ENCODE measurements at regions not wholly inside any gene's neighbourhood (a gene's known extent, or its start where the extent isn't known, plus 50 kb on each side); places are given as distances from the start of the nearest gene placed in this dataset.

DNA sequence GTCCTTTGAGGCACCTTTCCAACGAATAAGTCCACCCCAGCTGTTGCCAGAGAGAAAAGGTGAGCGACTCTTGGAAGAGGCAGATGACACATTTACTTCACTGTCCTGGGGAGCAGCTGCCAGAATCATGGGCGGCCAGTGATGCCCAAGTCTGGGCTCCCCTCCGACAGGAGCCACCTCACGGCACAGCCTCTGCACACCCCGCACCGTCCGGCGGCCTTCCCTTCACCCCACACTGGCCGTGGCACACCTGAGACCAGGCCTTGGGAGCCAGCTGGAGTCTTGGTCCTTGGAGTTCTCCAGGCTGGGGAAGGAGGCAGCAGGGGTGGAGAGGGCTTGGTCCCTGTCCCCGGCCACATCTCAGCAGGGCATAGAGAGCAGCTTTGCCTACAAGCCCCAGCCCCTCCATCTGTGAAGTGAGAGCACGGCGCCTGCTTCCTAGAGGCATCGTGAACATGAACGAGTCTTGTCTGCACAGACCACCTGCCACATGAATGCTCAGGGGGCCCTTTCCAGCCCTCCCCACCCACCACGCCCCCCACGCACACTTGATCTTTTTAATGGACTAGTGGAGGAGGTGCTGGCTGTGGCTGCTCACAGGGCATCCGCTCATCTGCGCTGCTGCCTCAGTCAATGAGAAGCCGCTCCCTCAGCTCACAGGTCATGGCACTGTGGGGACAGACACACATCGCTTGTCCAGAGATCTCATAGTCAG is 400.2 kb upstream of the MYT1L start:
- TF ChIP-seq RAD21 (IDR thresholded peaks at IDR 0.05) (no peak), SP1 (IDR thresholded peaks at IDR 0.05) (no peak), YY1 (IDR thresholded peaks at IDR 0.05) (no peak), JUND (IDR thresholded peaks at IDR 0.05) (no peak), GABPA (IDR thresholded peaks at IDR 0.05 in 1 of 2, conservative IDR thresholded peaks at IDR 0.05 in 1 of 2) (no peak), FOXA1 (IDR thresholded peaks at IDR 0.05) (no peak), HNF4A (conservative IDR thresholded peaks at IDR 0.05) (no peak), TAF1 (conservative IDR thresholded peaks at IDR 0.05) (no peak), HNF4G (IDR thresholded peaks at IDR 0.05) (no peak), FOXA2 (IDR thresholded peaks at IDR 0.05) (no peak)
- TF ChIP-seq, protein P1, sequence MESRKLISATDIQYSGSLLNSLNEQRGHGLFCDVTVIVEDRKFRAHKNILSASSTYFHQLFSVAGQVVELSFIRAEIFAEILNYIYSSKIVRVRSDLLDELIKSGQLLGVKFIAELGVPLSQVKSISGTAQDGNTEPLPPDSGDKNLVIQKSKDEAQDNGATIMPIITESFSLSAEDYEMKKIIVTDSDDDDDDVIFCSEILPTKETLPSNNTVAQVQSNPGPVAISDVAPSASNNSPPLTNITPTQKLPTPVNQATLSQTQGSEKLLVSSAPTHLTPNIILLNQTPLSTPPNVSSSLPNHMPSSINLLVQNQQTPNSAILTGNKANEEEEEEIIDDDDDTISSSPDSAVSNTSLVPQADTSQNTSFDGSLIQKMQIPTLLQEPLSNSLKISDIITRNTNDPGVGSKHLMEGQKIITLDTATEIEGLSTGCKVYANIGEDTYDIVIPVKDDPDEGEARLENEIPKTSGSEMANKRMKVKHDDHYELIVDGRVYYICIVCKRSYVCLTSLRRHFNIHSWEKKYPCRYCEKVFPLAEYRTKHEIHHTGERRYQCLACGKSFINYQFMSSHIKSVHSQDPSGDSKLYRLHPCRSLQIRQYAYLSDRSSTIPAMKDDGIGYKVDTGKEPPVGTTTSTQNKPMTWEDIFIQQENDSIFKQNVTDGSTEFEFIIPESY (IDR thresholded peaks at IDR 0.05): no peak
- TF ChIP-seq, protein P2, sequence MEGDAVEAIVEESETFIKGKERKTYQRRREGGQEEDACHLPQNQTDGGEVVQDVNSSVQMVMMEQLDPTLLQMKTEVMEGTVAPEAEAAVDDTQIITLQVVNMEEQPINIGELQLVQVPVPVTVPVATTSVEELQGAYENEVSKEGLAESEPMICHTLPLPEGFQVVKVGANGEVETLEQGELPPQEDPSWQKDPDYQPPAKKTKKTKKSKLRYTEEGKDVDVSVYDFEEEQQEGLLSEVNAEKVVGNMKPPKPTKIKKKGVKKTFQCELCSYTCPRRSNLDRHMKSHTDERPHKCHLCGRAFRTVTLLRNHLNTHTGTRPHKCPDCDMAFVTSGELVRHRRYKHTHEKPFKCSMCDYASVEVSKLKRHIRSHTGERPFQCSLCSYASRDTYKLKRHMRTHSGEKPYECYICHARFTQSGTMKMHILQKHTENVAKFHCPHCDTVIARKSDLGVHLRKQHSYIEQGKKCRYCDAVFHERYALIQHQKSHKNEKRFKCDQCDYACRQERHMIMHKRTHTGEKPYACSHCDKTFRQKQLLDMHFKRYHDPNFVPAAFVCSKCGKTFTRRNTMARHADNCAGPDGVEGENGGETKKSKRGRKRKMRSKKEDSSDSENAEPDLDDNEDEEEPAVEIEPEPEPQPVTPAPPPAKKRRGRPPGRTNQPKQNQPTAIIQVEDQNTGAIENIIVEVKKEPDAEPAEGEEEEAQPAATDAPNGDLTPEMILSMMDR (IDR thresholded peaks at IDR 0.05; ENCODE audit: low read depth, low read length, missing input control): no peak
- H3K4me1 ChIP-seq (ENCODE audit: control insufficient read depth in 4 of 4, insufficient read depth in 4 of 4, low read length in 3 of 4): no peaks in the 10 kb centered on the region
- no peak overlapping the region for H3K9ac ChIP-seq (ENCODE audit: low read depth in 1 of 2, low read length in 2 of 2)
- WGBS: 86% methylated on average over 21 of the region's 21 CpGs
- no peaks in the 10 kb centered on the region for H3K36me3 ChIP-seq (ENCODE audit: control insufficient read depth in 4 of 4, insufficient read depth in 3 of 4, low read depth in 1 of 4, low read length in 3 of 4)
- no peak overlapping the region for H3K27ac ChIP-seq (ENCODE audit: low read depth in 1 of 2, low read length in 2 of 2)
- H3K27me3 ChIP-seq (ENCODE audit: control insufficient read depth in 4 of 4, insufficient read depth in 4 of 4, low read length in 3 of 4): no peaks in the 10 kb centered on the region
- DNase-seq (ENCODE audit: low spot score): no peak
- H3K4me3 ChIP-seq (ENCODE audit: low read depth in 1 of 3, low read length in 3 of 3): no peak overlapping the region
- no peaks in the 10 kb centered on the region for H3K9me3 ChIP-seq (ENCODE audit: control insufficient read depth in 4 of 4, low read length in 3 of 4)

DNA sequence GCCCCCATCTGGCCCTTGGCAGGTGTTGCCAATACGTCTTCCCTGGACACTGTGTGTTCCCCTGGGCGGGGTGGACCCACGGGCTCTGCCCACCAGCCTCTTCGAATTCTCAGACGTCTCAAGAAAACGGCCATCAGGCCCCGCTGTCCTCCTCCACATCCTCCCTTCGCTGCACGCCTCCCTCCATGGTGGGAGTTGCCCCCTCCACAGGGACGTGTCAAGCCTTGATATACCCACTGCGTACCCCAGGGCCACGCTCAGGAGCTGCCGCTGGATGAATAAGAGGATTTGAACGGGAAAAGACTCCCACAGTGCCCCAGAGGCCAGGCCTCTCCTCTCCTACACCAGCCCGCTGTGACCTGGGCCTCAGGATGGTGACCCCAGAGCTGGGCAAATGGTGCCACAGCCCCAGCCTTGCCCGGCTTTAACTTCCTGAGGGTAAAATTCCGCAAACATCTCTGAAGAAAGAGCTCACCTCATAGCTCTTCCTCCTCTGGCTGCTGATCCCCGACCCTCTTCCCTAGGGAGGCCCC is 399.3 kb upstream of the MYT1L start:
- no peak overlapping the region for H3K27ac ChIP-seq (ENCODE audit: low read depth in 1 of 2, low read length in 2 of 2)
- 83% methylated on average over 18 of the region's 18 CpGs for WGBS
- DNase-seq (ENCODE audit: low spot score): no peak

DNA sequence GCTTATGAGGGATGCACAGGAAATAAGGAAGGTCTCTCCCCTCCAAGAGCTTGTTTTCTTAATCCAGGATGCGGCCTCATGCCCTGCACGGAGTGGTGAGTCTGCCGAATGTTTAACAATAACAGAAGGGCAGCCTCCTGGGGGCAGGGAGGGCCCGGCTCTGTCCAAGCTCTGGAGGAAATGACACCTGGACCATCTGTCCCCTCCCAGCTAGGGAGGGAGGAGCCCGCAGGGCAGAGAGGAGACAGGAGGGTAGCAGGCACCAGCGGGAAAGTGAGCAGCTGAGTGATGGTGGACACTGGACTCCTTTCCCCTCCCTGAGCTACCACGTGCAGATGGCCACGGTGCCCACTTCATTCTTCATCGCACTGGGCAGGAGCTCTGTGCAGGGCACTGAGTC is 398.2 kb upstream of the MYT1L start:
- WGBS: 68% methylated on average over 9 of the region's 9 CpGs
- Histone ChIP-seq H3K4me3 (ENCODE audit: low read depth in 1 of 3, low read length in 3 of 3) (no peak overlapping the region), H3K4me1 (ENCODE audit: control insufficient read depth in 4 of 4, insufficient read depth in 4 of 4, low read length in 3 of 4) (no peaks in the 10 kb centered on the region), H3K36me3 (ENCODE audit: control insufficient read depth in 4 of 4, insufficient read depth in 3 of 4, low read depth in 1 of 4, low read length in 3 of 4) (no peaks in the 10 kb centered on the region), H3K27ac (ENCODE audit: low read depth in 1 of 2, low read length in 2 of 2) (no peak overlapping the region), H3K9ac (ENCODE audit: low read depth in 1 of 2, low read length in 2 of 2) (no peak overlapping the region), H3K27me3 (ENCODE audit: control insufficient read depth in 4 of 4, insufficient read depth in 4 of 4, low read length in 3 of 4) (peaks cover 0 to 4% (median 1%) of the 10 kb centered on the region in 4 donors), H3K9me3 (ENCODE audit: control insufficient read depth in 4 of 4, low read length in 3 of 4) (peaks cover 0 to 3% (median 0%) of the 10 kb centered on the region in 4 donors)
- no peak for DNase-seq (ENCODE audit: low spot score)
- TF ChIP-seq YY1 (IDR thresholded peaks at IDR 0.05) (no peak), NR2F2 (IDR thresholded peaks at IDR 0.05) (no peak), HNF4A (conservative IDR thresholded peaks at IDR 0.05) (no peak), RAD21 (IDR thresholded peaks at IDR 0.05) (no peak), SP1 (IDR thresholded peaks at IDR 0.05) (no peak)
- TF ChIP-seq, protein P1 (IDR thresholded peaks at IDR 0.05): no peak

More for the DNA sequence above, 399.3 kb upstream of the MYT1L start:
- TF ChIP-seq FOXA1 (IDR thresholded peaks at IDR 0.05) (no peak), FOXA2 (IDR thresholded peaks at IDR 0.05) (no peak), RXRA (IDR thresholded peaks at IDR 0.05) (no peak)
- H3K4me3 ChIP-seq (ENCODE audit: low read depth in 1 of 3, low read length in 3 of 3): no peak overlapping the region
- H3K36me3 ChIP-seq (ENCODE audit: control insufficient read depth in 4 of 4, insufficient read depth in 3 of 4, low read depth in 1 of 4, low read length in 3 of 4): no peaks in the 10 kb centered on the region
- H3K4me1 ChIP-seq (ENCODE audit: control insufficient read depth in 4 of 4, insufficient read depth in 4 of 4, low read length in 3 of 4): no peaks in the 10 kb centered on the region
- H3K27me3 ChIP-seq (ENCODE audit: control insufficient read depth in 4 of 4, insufficient read depth in 4 of 4, low read length in 3 of 4): peaks cover 0 to 2% (median under 1%) of the 10 kb centered on the region in 4 donors
- peaks cover 0 to 3% (median 0%) of the 10 kb centered on the region in 4 donors for H3K9me3 ChIP-seq (ENCODE audit: control insufficient read depth in 4 of 4, low read length in 3 of 4)
- no peak overlapping the region for H3K9ac ChIP-seq (ENCODE audit: low read depth in 1 of 2, low read length in 2 of 2)

Data from liver (tissue), 8 donors.